ENCODE measurements at regions not wholly inside any gene's neighbourhood (a gene's known extent, or its start where the extent isn't known, plus 50 kb on each side); places are given as distances from the start of the nearest gene placed in this dataset.

DNA sequence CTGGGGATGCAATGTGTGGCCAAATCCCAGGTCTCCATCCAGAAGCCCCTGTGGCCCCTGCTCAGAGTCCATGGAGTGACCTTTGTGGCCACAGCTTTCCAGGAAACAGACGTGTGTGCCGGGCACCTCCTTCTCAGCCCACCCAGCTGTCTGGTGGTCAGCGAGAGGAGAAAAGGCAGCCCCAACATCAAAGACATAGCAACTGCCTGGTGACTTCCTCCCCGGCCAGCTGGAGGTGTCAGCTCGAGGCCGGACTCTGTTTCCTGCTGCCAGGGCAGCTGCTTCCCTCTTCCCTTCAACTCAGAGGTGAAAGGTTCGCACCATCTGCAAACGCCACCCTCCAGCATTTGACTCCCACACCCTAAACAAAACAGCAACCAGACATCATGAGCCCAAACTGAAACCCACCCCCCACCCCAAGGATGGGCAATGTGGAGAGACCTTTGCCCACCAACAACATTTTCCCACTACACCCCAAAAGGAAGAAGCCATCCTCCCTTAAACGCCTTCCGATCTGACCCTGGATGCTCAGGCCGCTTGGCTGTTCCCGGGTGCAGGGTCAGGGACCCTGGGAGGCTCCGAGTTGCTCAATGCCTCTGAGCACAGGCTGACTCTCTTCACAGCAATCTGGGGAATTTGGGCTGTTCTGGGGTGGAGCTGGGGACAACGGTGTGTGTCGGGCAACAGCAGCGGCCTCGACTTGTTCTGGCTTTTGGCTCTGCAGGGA, 162.3 kb downstream of the PSMG1 start:
- H2BK120ac ChIP-seq (ENCODE audit: low read depth, low read length, poor library complexity, severe bottlenecking), result no peak overlapping the region
- no peak overlapping the region for H3K4me2 ChIP-seq (ENCODE audit: insufficient read depth, insufficient read length, low read length)
- Mint-ChIP-seq H3K4me3 (no peak overlapping the region; a peak in 2 of 5 replicates), H3K27me3 (ENCODE audit: low read depth) (peaks cover 1% of the 10 kb centered on the region; the same call in 1 of the 2 replicates), H3K27ac (0 out of 7 replicates have a peak overlapping the region, but pooled peaks of 2 of the 3 experiments have one; percentile 52 to 53), H3K36me3 (ENCODE audit: insufficient read depth in 1 of 3, low read depth in 3 of 3) (peaks cover 0 to 11% (median 0%) of the 10 kb centered on the region in 3 experiments; a peak in 3 of 7 replicates), H3K9me3 (peaks cover 3 to 5% of the 10 kb centered on the region in 2 experiments; a peak in 4 of 5 replicates), H3K4me1 (peaks cover 16 to 25% of the 10 kb centered on the region in 2 experiments)
- no peak overlapping the region for H2BK20ac ChIP-seq (ENCODE audit: low read depth, low read length, poor library complexity, severe bottlenecking)
- H3K56ac ChIP-seq (ENCODE audit: insufficient read length, low read depth, low read length), result no peak overlapping the region
- H3K27ac ChIP-seq (ENCODE audit: insufficient read length, low read depth, low read length), result no peak overlapping the region
- H3T11ph ChIP-seq (ENCODE audit: low read length), result no peak overlapping the region
- H2AFZ ChIP-seq (ENCODE audit: low read length), result no peak overlapping the region
- no peak overlapping the region for H4K8ac ChIP-seq (replicated peaks; ENCODE audit: insufficient read length, low read depth, low read length)
- H2BK5ac ChIP-seq (ENCODE audit: insufficient read length, low read length), result no peak overlapping the region
- no peaks in the 10 kb centered on the region; the same call in 1 of the 2 replicates for H3K4me1 ChIP-seq (ENCODE audit: insufficient read depth, low read length)
- peak overlapping the region; percentile 66; the same call in 1 of the 2 replicates for H3K14ac ChIP-seq (ENCODE audit: insufficient read depth, low read length)
- DNase-seq, result no peak
- H3K79me1 ChIP-seq (ENCODE audit: insufficient read depth, low read depth, low read length, poor library complexity, severe bottlenecking), result no peaks in the 10 kb centered on the region
- no peak overlapping the region for H4K5ac ChIP-seq (ENCODE audit: insufficient read length, low read depth, low read length)
- no peak overlapping the region for H2BK12ac ChIP-seq (ENCODE audit: insufficient read length, low read depth, low read length)
- H4K91ac ChIP-seq (ENCODE audit: insufficient read length, low read depth, low read length), result no peak overlapping the region
- no peaks in the 10 kb centered on the region for H3K23me2 ChIP-seq (ENCODE audit: insufficient read length, low read depth, low read length, poor library complexity, severe bottlenecking)
- no peak overlapping the region for H2BK15ac ChIP-seq (ENCODE audit: low read depth, low read length)
- peak overlapping the region; percentile 24 for H3K18ac ChIP-seq (ENCODE audit: insufficient read length, low read depth, low read length)
- no peak overlapping the region for H2AK5ac ChIP-seq (ENCODE audit: insufficient read length, low read length)
- no peak overlapping the region for H3K23ac ChIP-seq (ENCODE audit: insufficient read length, low read depth, low read length)
- H3K79me2 ChIP-seq (ENCODE audit: insufficient read depth, low read length), result no peaks in the 10 kb centered on the region
- no peaks in the 10 kb centered on the region for H4K20me1 ChIP-seq (ENCODE audit: control insufficient read depth, insufficient read depth, insufficient read length)
- H3K27me3 ChIP-seq (ENCODE audit: insufficient read depth, low read length), result no peaks in the 10 kb centered on the region
- no CpG with 5 or more reads among the region's 17 CpGs for WGBS (ENCODE audit: extremely low coverage, insufficient read length, low lambda C conversion rate)
- TF ChIP-seq, protein P1, sequence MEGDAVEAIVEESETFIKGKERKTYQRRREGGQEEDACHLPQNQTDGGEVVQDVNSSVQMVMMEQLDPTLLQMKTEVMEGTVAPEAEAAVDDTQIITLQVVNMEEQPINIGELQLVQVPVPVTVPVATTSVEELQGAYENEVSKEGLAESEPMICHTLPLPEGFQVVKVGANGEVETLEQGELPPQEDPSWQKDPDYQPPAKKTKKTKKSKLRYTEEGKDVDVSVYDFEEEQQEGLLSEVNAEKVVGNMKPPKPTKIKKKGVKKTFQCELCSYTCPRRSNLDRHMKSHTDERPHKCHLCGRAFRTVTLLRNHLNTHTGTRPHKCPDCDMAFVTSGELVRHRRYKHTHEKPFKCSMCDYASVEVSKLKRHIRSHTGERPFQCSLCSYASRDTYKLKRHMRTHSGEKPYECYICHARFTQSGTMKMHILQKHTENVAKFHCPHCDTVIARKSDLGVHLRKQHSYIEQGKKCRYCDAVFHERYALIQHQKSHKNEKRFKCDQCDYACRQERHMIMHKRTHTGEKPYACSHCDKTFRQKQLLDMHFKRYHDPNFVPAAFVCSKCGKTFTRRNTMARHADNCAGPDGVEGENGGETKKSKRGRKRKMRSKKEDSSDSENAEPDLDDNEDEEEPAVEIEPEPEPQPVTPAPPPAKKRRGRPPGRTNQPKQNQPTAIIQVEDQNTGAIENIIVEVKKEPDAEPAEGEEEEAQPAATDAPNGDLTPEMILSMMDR (conservative IDR thresholded peaks at IDR 0.05), result no peak
- no peak overlapping the region for H3K4ac ChIP-seq (ENCODE audit: low read depth, low read length)
- no peak overlapping the region for H3K9ac ChIP-seq (ENCODE audit: extremely low read depth, insufficient read length, low read length)
- H3K9me3 ChIP-seq (ENCODE audit: control insufficient read depth, low read depth, low read length), result no peaks in the 10 kb centered on the region
